Neural cell (in vitro differentiated cells): ENCODE measurements at regions not wholly inside any gene's neighbourhood (a gene's known extent, or its start where the extent isn't known, plus 50 kb on each side); places are given as distances from the start of the nearest gene placed in this dataset.

Source experiments
- H2AFZ ChIP-seq: fragments of 200-600, 300-800 bp; sonication (generic), shearing (Covaris generic); 2 replicates; pipeline ENCODE4 v1.6.0; 2014; ENCODE audit warnings: low read depth, mild to moderate bottlenecking, antibody characterized with exemption, low read length, moderate library complexity
- H3F3A ChIP-seq: fragments of 200-600 bp; shearing (Covaris generic); 2 replicates; pipeline ENCODE4 v1.6.1; 2016; ENCODE audit warnings: mild to moderate bottlenecking, moderate library complexity, mixed read lengths, antibody characterized with exemption, low read length; ENCODE audit not compliant: insufficient read depth, poor library complexity, severe bottlenecking
- H3K27ac ChIP-seq: fragments of 200-600, 300-800 bp; sonication (generic), shearing (Covaris generic); 2 replicates; pipeline ENCODE4 v1.5.1; 2014; ENCODE audit warnings: mild to moderate bottlenecking, low read length, moderate library complexity
- H3K27me3 ChIP-seq: fragments of 300-800, 200-600 bp; sonication (generic), shearing (Covaris generic); 2 replicates; pipeline ENCODE4 v1.6.0; 2014; ENCODE audit warnings: mild to moderate bottlenecking, low read depth, low read length, moderate library complexity; ENCODE audit not compliant: insufficient read depth
- H3K36me3 ChIP-seq: fragments of 300-800, 200-600 bp; sonication (generic), shearing (Covaris generic); 2 replicates; pipeline ENCODE4 v1.5.1; 2014; ENCODE audit warnings: mild to moderate bottlenecking, antibody characterized with exemption, low read length, moderate library complexity; ENCODE audit not compliant: insufficient read depth
- H3K4me2 ChIP-seq: fragments of 300-800, 200-600 bp; sonication (generic), shearing (Covaris generic); 2 replicates; pipeline ENCODE4 v1.6.0; 2014; ENCODE audit warnings: mild to moderate bottlenecking, low read length
- H3K4me3 ChIP-seq: fragments of 300-800, 200-600 bp; sonication (generic), shearing (Covaris generic); 2 replicates; pipeline ENCODE4 v1.5.1; 2014; ENCODE audit warnings: mild to moderate bottlenecking, low read length, moderate library complexity
- H3K79me2 ChIP-seq: fragments of 200-600 bp; shearing (Covaris generic); replicated peaks from 2 replicates; pipeline ENCODE4 v1.6.0; 2014; ENCODE audit warnings: mild to moderate bottlenecking, low read length, moderate library complexity; ENCODE audit not compliant: insufficient read depth
- H3K9ac ChIP-seq: fragments of 300-800, 200-600 bp; sonication (generic), shearing (Covaris generic); 2 replicates; pipeline ENCODE4 v1.6.1; 2016; ENCODE audit warnings: mild to moderate bottlenecking, low read length, mixed read lengths
- H3K9me2 ChIP-seq: fragments of 200-600 bp; shearing (Covaris generic); 2 replicates; pipeline ENCODE4 v1.6.1; 2016; ENCODE audit warnings: mild to moderate bottlenecking, low read length, mixed read lengths; ENCODE audit not compliant: insufficient read depth
- H3K9me3 ChIP-seq: fragments of 200-600, 300-800 bp; sonication (generic), shearing (Covaris generic); 2 replicates; pipeline ENCODE4 v1.6.1; 2016; ENCODE audit warnings: mild to moderate bottlenecking, mixed run types, low read length, moderate library complexity, mixed read lengths
- H4K20me1 ChIP-seq: fragments of 200-600 bp; shearing (Covaris generic); 2 replicates; pipeline ENCODE4 v1.6.1; 2016; ENCODE audit warnings: mild to moderate bottlenecking, mixed run types; ENCODE audit not compliant: insufficient read depth
- CTCF ChIP-seq: fragments of 450-650 bp; IDR thresholded peaks from 2 replicates; pipeline ENCODE4 v1.5.1; 2014; ENCODE audit warnings: antibody characterized with exemption, mild to moderate bottlenecking, moderate library complexity; ENCODE audit not compliant: poor library complexity, severe bottlenecking
- EP300 ChIP-seq: fragments of 450-650 bp; conservative IDR thresholded peaks from 2 replicates; pipeline ENCODE4 v1.6.1; 2014; ENCODE audit warnings: antibody characterized with exemption, mild to moderate bottlenecking, moderate library complexity; ENCODE audit not compliant: poor library complexity, severe bottlenecking
- EZH2 ChIP-seq: fragments of 200-600, 300-800 bp; shearing (Covaris generic), sonication (generic); IDR thresholded peaks from 2 replicates; pipeline ENCODE4 v1.6.1; 2014; ENCODE audit warnings: antibody characterized with exemption, low read length, borderline replicate concordance, mild to moderate bottlenecking; ENCODE audit not compliant: insufficient read depth, poor library complexity, severe bottlenecking
- MXI1 ChIP-seq: fragments of 450-650 bp; conservative IDR thresholded peaks from 2 replicates; pipeline ENCODE4 v1.6.1; 2014; ENCODE audit warnings: antibody characterized with exemption, mild to moderate bottlenecking; ENCODE audit not compliant: poor library complexity, severe bottlenecking
- POLR2AphosphoS5 ChIP-seq: IDR thresholded peaks from 2 replicates; pipeline ENCODE4 v1.6.1; 2012
- RAD21 ChIP-seq: fragments of 450-650 bp; conservative IDR thresholded peaks from 2 replicates; pipeline ENCODE4 v1.6.1; 2014; ENCODE audit warnings: antibody characterized with exemption, mild to moderate bottlenecking, moderate library complexity
- REST ChIP-seq: IDR thresholded peaks from 2 replicates; pipeline ENCODE4 v1.6.1; 2012; ENCODE audit warnings: borderline replicate concordance
- SMC3 ChIP-seq: fragments of 450-650 bp; conservative IDR thresholded peaks from 2 replicates; pipeline ENCODE4 v1.6.1; 2014; ENCODE audit warnings: antibody characterized with exemption, mild to moderate bottlenecking, moderate library complexity; ENCODE audit not compliant: poor library complexity
- TAF1 ChIP-seq: IDR thresholded peaks from 2 replicates; pipeline ENCODE4 v1.6.1; 2012; ENCODE audit warnings: low read depth

GRCh38 chr18:37673671-37674070 is 108.1 kb upstream of the CELF4 start:
- no peaks in the 10 kb centered on the region for H3K9me2 ChIP-seq
- no peak overlapping the region for H3K4me3 ChIP-seq
- H3K27me3 ChIP-seq = no peaks in the 10 kb centered on the region
- no peaks in the 10 kb centered on the region for H3K79me2 ChIP-seq
- H3K9me3 ChIP-seq = no peaks in the 10 kb centered on the region
- H4K20me1 ChIP-seq = no peaks in the 10 kb centered on the region
- H2AFZ ChIP-seq = no peak overlapping the region
- H3K4me2 ChIP-seq = no peak overlapping the region
- H3K36me3 ChIP-seq = no peaks in the 10 kb centered on the region
- no peaks in the 10 kb centered on the region for H3F3A ChIP-seq
- no peak overlapping the region for H3K9ac ChIP-seq
- TF ChIP-seq MXI1 (no peak), POLR2AphosphoS5 (no peak), TAF1 (no peak), EZH2 (no peak), CTCF (no peak), EP300 (no peak), REST (no peak), RAD21 (no peak), SMC3 (no peak)
- H3K27ac ChIP-seq = no peak overlapping the region

GRCh38 chr18:37672932-37673595 is 107.5 kb upstream of the CELF4 start:
- Histone ChIP-seq H3K4me2 (no peak overlapping the region), H3K27me3 (no peaks in the 10 kb centered on the region), H2AFZ (no peak overlapping the region)

More at GRCh38 chr18:37672932-37673595, 107.5 kb upstream of the CELF4 start:
- H3K9me2 ChIP-seq = no peaks in the 10 kb centered on the region
- H3K4me3 ChIP-seq = no peak overlapping the region
- no peaks in the 10 kb centered on the region for H3K9me3 ChIP-seq
- H3K27ac ChIP-seq = no peak overlapping the region
- TF ChIP-seq REST = no peak
- no peak for TF ChIP-seq EZH2
- no peak for TF ChIP-seq EP300
- no peak for TF ChIP-seq RAD21
- TF ChIP-seq CTCF = no peak
- no peak for TF ChIP-seq SMC3
- TF ChIP-seq POLR2AphosphoS5 = no peak
- TF ChIP-seq MXI1 = no peak
- H3K36me3 ChIP-seq = no peaks in the 10 kb centered on the region
- no peaks in the 10 kb centered on the region for H3K79me2 ChIP-seq
- H3K9ac ChIP-seq = no peak overlapping the region
- no peaks in the 10 kb centered on the region for H3F3A ChIP-seq
- H4K20me1 ChIP-seq = no peaks in the 10 kb centered on the region
